HCT116 (cell line): ENCODE measurements at regions not wholly inside any gene's neighbourhood (a gene's known extent, or its start where the extent isn't known, plus 50 kb on each side); places are given as distances from the start of the nearest gene placed in this dataset.

Experiments
- ATAC-seq: fragments of 200-7000 bp; cut with Tn5 transposase; 2 replicates; pipeline ENCODE4 v1.9.1; 2020; ENCODE audit warnings: mild to moderate bottlenecking, moderate library complexity
- BruUV-seq: library from RNA; stranded (reverse); fragments of 400-500 nt; replicated peaks from 2 replicates; lab custom pipeline; 2021; lab: Mats Ljungman, UMichigan
- CTCF ChIA-PET: fragments of 300-600 bp; sonication (Branson Sonifier 250); formaldehyde crosslinking; loops from one replicate; lab custom pipeline; 2021; ENCODE audit warnings: antibody characterized with exemption; lab: Charles Lee
- POLR2A ChIA-PET: fragments of 300-600, 350-600 bp; sonication (Branson Sonifier 250); formaldehyde crosslinking; loops from one replicate; lab custom pipeline; 2021; ENCODE audit warnings: antibody characterized with exemption; lab: Charles Lee
- RAD21 ChIA-PET, 2 experiments: fragments of 300-600 bp; sonication (Branson Sonifier 250); formaldehyde crosslinking; loops; one replicate each; lab custom pipeline; 2023; ENCODE audit warnings: low total read pairs in 2 of 2; ENCODE audit not compliant: uncharacterized antibody in 2 of 2, unreplicated experiment in 2 of 2, low non-redundant PET in 1 of 2; lab: Charles Lee
- DNase-seq: peaks from one replicate; pipeline ENCODE4 v3.0.0-alpha.2; 2010; ENCODE audit warnings: low read depth, low spot score
- H2AFZ ChIP-seq: fragments of 200-600 bp; shearing (Covaris generic), sonication (generic); 2 replicates; pipeline ENCODE4 v1.6.1; 2017; ENCODE audit warnings: low read depth, mixed run types, mixed read lengths, antibody characterized with exemption, low read length; ENCODE audit not compliant: poor library complexity, severe bottlenecking
- H3K27ac ChIP-seq: 2 replicates; pipeline ENCODE4 v1.5.1; 2012; ENCODE audit warnings: low read depth, low read length
- H3K27me3 ChIP-seq: fragments of 200-600 bp; sonication (generic); 2 replicates; pipeline ENCODE4 v1.6.1; 2016; ENCODE audit warnings: mixed run types, low read length, mixed read lengths; ENCODE audit not compliant: insufficient read depth
- H3K36me3 ChIP-seq, 2 experiments: fragments of 200-500 bp in 1 of 2; fragments of 200-600 bp in 1 of 2; sonication (Bioruptor generic) in 1 of 2; sonication (generic) in 1 of 2; 2 replicates each; pipeline versions ENCODE4 v1.5.1 to v1.6.1; 2014 to 2016; ENCODE audit warnings: low read length in 2 of 2, inconsistent platforms in 1 of 2, mixed read lengths in 1 of 2, mixed run types in 1 of 2; ENCODE audit not compliant: insufficient read depth in 2 of 2, control insufficient read depth in 1 of 2
- H3K4me1 ChIP-seq, 2 experiments: fragments of 200-600 bp in 1 of 2; sonication (generic) in 1 of 2; 2 replicates each; pipeline versions ENCODE4 v1.5.1 to v1.6.1; 2012 to 2017; ENCODE audit warnings: low read length in 2 of 2, inconsistent platforms in 1 of 2, mild to moderate bottlenecking in 1 of 2, mixed read lengths in 1 of 2, mixed run types in 1 of 2, moderate library complexity in 1 of 2; ENCODE audit not compliant: insufficient read depth in 2 of 2, control insufficient read depth in 1 of 2
- H3K4me2 ChIP-seq: fragments of 200-600 bp; sonication (generic); 2 replicates; pipeline ENCODE4 v1.6.1; 2017; ENCODE audit warnings: mixed run types, low read length, mixed read lengths
- H3K4me3 ChIP-seq, 2 experiments: fragments of 200-600 bp in 1 of 2; sonication (generic) in 1 of 2; replicated peaks in 1 of 2; 2 replicates each; pipeline ENCODE4 v1.5.1; 2011 to 2016; ENCODE audit warnings: low read length in 2 of 2, control low read depth in 1 of 2, low read depth in 1 of 2, mild to moderate bottlenecking in 1 of 2, mixed read lengths in 1 of 2, mixed run types in 1 of 2
- H3K79me2 ChIP-seq: fragments of 200-600 bp; sonication (generic); 2 replicates; pipeline ENCODE4 v1.6.1; 2017; ENCODE audit warnings: mild to moderate bottlenecking, mixed run types, low read length, moderate library complexity, mixed read lengths; ENCODE audit not compliant: insufficient read depth
- H3K9ac ChIP-seq: fragments of 200-600 bp; sonication (generic); 2 replicates; pipeline ENCODE4 v1.6.1; 2016; ENCODE audit warnings: low read length, mixed read lengths
- H3K9me2 ChIP-seq: fragments of 200-600 bp; sonication (generic), shearing (Covaris generic); 2 replicates; pipeline ENCODE4 v1.6.1; 2017; ENCODE audit warnings: mixed run types, mild to moderate bottlenecking, moderate library complexity; ENCODE audit not compliant: insufficient read depth
- H3K9me3 ChIP-seq, 2 experiments: fragments of 200-500 bp in 1 of 2; fragments of 200-600 bp in 1 of 2; sonication (Bioruptor generic) in 1 of 2; sonication (generic) in 1 of 2; 2 replicates each; pipeline ENCODE4 v1.6.1; 2014 to 2017; ENCODE audit warnings: low read length in 2 of 2, mixed read lengths in 2 of 2, inconsistent platforms in 1 of 2, low read depth in 1 of 2, mild to moderate bottlenecking in 1 of 2, mixed run types in 1 of 2, moderate library complexity in 1 of 2; ENCODE audit not compliant: control insufficient read depth in 1 of 2, insufficient read depth in 1 of 2
- H4K20me1 ChIP-seq: fragments of 200-600 bp; sonication (generic), shearing (Covaris generic); 2 replicates; pipeline ENCODE4 v1.6.1; 2017; ENCODE audit warnings: mixed run types, mild to moderate bottlenecking, moderate library complexity; ENCODE audit not compliant: insufficient read depth
- ATF3 ChIP-seq: IDR thresholded peaks from 2 replicates; pipeline ENCODE4 v1.6.1; 2012
- FOSL1 ChIP-seq: IDR thresholded peaks from 2 replicates; pipeline ENCODE4 v1.6.1; 2012; ENCODE audit warnings: low read depth
- POLR2A ChIP-seq: IDR thresholded peaks from 2 replicates; pipeline ENCODE4 v1.7.0; 2011; ENCODE audit warnings: borderline replicate concordance; ENCODE audit not compliant: insufficient read depth, insufficient read length; ENCODE audit errors: extremely low read depth
- POLR2AphosphoS5 ChIP-seq: IDR thresholded peaks from 2 replicates; pipeline ENCODE4 v1.6.1; 2011; ENCODE audit warnings: mild to moderate bottlenecking, low read depth, low read length, moderate library complexity
- SIN3A ChIP-seq: IDR thresholded peaks from 2 replicates; pipeline ENCODE4 v1.6.1; 2012; ENCODE audit warnings: low read depth
- TCF7L2 ChIP-seq: IDR thresholded peaks from 2 replicates; pipeline ENCODE4 v1.7.0; 2011; ENCODE audit warnings: borderline replicate concordance, inconsistent platforms; ENCODE audit not compliant: insufficient read depth, insufficient read length; ENCODE audit errors: extremely low read depth
- YY1 ChIP-seq: IDR thresholded peaks from 2 replicates; pipeline ENCODE4 v1.6.1; 2011; ENCODE audit warnings: low read length, low read depth, moderate library complexity, mild to moderate bottlenecking; ENCODE audit not compliant: insufficient replicate concordance; ENCODE audit errors: extremely low read depth
- intact Hi-C: fragments of 100-400 bp; cut with micrococcal nuclease; formaldehyde crosslinking; loops from 2 replicates; pipeline ENCODE4 v1.10.0; 2022

- no peaks in the 10 kb centered on the region for H3K36me3 ChIP-seq
- no peak for TF ChIP-seq TCF7L2
- TF ChIP-seq FOSL1 = no peak
- TF ChIP-seq, all 23 proteins: peak for 0
- ChIA-PET POLR2A (no interaction called here), RAD21 (no interaction called here), CTCF (no interaction called here)
- H3K27me3 ChIP-seq = no peaks in the 10 kb centered on the region
- H3K4me1 ChIP-seq = no peaks in the 10 kb centered on the region
- H3K79me2 ChIP-seq = no peaks in the 10 kb centered on the region
- no peak overlapping the region for H2AFZ ChIP-seq
- H3K9ac ChIP-seq = no peak overlapping the region
- no peaks in the 10 kb centered on the region for H3K9me2 ChIP-seq
- ATAC-seq = no peak
- H3K4me2 ChIP-seq = no peak overlapping the region
- intact Hi-C loops = no loop called here
- H3K9me3 ChIP-seq = peaks cover 9 to 11% of the 10 kb centered on the region in 2 experiments; a peak in 2 of 4 replicates
- no peak overlapping the region for H3K27ac ChIP-seq
- BruUV-seq = no TSS peak
- DNase-seq = no peak
- no peak overlapping the region for H3K4me3 ChIP-seq
- H4K20me1 ChIP-seq = no peaks in the 10 kb centered on the region
Measured at GRCh38 chr14:86442135-86442534, 912.2 kb downstream of the FLRT2 start.

- DNase-seq (no peak), ATAC-seq (no peak)
- TF ChIP-seq YY1 (no peak), POLR2AphosphoS5 (no peak), SIN3A (no peak), ATF3 (no peak), POLR2A (no peak)
- H3K9me3 ChIP-seq = peaks cover 7 to 14% of the 10 kb centered on the region in 2 experiments; a peak in 2 of 4 replicates
- no peaks in the 10 kb centered on the region for H3K27me3 ChIP-seq
- CTCF ChIA-PET = no interaction called here
- no peak overlapping the region for H3K4me3 ChIP-seq
- intact Hi-C loops = no loop called here
- RAD21 ChIA-PET = no interaction called here
- H3K9ac ChIP-seq = no peak overlapping the region
- POLR2A ChIA-PET = no interaction called here
- BruUV-seq = no TSS peak
- no peaks in the 10 kb centered on the region for H3K79me2 ChIP-seq
- no peak overlapping the region for H3K4me2 ChIP-seq
- no peaks in the 10 kb centered on the region; the same call in 1 of the 2 replicates for H4K20me1 ChIP-seq
- H3K36me3 ChIP-seq = no peaks in the 10 kb centered on the region
- H3K4me1 ChIP-seq = no peaks in the 10 kb centered on the region
- H3K9me2 ChIP-seq = no peaks in the 10 kb centered on the region
- no peak overlapping the region for H2AFZ ChIP-seq
- no peak overlapping the region for H3K27ac ChIP-seq
Measured at GRCh38 chr14:86430853-86431252, 900.9 kb downstream of the FLRT2 start.
